ENCODE measurements at regions not wholly inside any gene's neighbourhood (a gene's known extent, or its start where the extent isn't known, plus 50 kb on each side); places are given as distances from the start of the nearest gene placed in this dataset.

DNA sequence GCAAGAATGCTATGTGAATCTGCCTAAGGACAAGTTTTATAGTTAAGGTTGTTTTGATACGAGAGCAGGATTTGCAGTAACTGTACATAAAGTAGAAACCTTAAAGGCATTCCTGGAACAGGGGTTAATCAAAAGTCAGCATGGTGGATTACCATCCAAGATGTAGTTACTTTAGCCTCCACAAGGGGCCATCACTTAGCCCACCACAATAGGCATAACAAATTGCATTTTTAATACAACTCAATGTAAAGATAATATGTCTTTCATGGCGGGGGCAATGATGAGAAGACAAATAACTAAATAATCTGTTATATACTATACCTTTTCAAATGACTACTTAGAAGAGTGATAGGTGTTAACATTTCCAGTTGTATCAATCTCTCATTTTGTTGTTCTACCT lies 611.2 kb upstream of the ADGRL4 start:
- Histone ChIP-seq H3K27ac (ENCODE audit: low read depth, low read length) (no peak overlapping the region), H2BK20ac (ENCODE audit: low read length) (no peak overlapping the region), H3K27me3 (replicated peaks in 1 of 4; ENCODE audit: control insufficient read depth in 3 of 4, extremely low read depth in 1 of 4, insufficient read depth in 3 of 4, low read length in 3 of 4) (no peaks in the 10 kb centered on the region), H3K9me3 (ENCODE audit: insufficient read depth in 2 of 2, low read depth in 1 of 2, low read length in 1 of 2) (peaks cover 0 to under 1% of the 10 kb centered on the region in 2 experiments; a peak in 1 of 4 replicates), H3K79me1 (ENCODE audit: low read depth, low read length) (no peaks in the 10 kb centered on the region), H3K4me3 (ENCODE audit: extremely low read depth in 1 of 4, insufficient read depth in 2 of 4, low read depth in 3 of 4, low read length in 4 of 4) (no peak overlapping the region), H2AK5ac (ENCODE audit: low read depth, low read length) (no peak overlapping the region), H4K8ac (ENCODE audit: extremely low read depth, insufficient read depth, low read length) (no peak overlapping the region), H3K14ac (ENCODE audit: insufficient read length) (no peak overlapping the region), H3K9ac (replicated peaks in 1 of 4; ENCODE audit: extremely low read depth in 1 of 4, low read depth in 3 of 4, low read length in 3 of 4) (no peak overlapping the region), H4K5ac (ENCODE audit: insufficient read length, low read depth, low read length) (no peak overlapping the region), H3K79me2 (ENCODE audit: control insufficient read depth in 1 of 2, insufficient read depth in 2 of 2, low read length in 2 of 2) (no peaks in the 10 kb centered on the region), H3K4me1 (replicated peaks in 1 of 4; ENCODE audit: control insufficient read depth in 3 of 4, insufficient read depth in 4 of 4, low read length in 3 of 4) (no peaks in the 10 kb centered on the region), H3K23me2 (ENCODE audit: low read depth, low read length) (no peaks in the 10 kb centered on the region), H2BK5ac (ENCODE audit: low read depth, low read length) (no peak overlapping the region), H3K36me3 (ENCODE audit: control insufficient read depth in 2 of 4, insufficient read depth in 4 of 4, low read length in 3 of 4) (no peaks in the 10 kb centered on the region), H3K23ac (ENCODE audit: insufficient read length) (no peak overlapping the region), H3K56ac (replicated peaks; ENCODE audit: insufficient read length, low read depth, low read length) (no peak overlapping the region), H3K18ac (ENCODE audit: extremely low read depth, low read length) (no peak overlapping the region), H3K4ac (replicated peaks; ENCODE audit: insufficient read length, low read depth, low read length) (no peak overlapping the region), H2BK12ac (ENCODE audit: low read depth, low read length) (no peak overlapping the region), H2BK15ac (ENCODE audit: low read length) (no peak overlapping the region), H2AFZ (ENCODE audit: low read length) (no peak overlapping the region), H4K91ac (replicated peaks; ENCODE audit: insufficient read length, low read length) (no peak overlapping the region), H2BK120ac (replicated peaks; ENCODE audit: low read depth, low read length) (no peak overlapping the region), H3K4me2 (ENCODE audit: insufficient read depth in 1 of 2, low read depth in 2 of 2, low read length in 2 of 2) (no peak overlapping the region), H4K20me1 (replicated peaks in 1 of 2; ENCODE audit: control insufficient read depth in 1 of 2, insufficient read depth in 2 of 2, low read length in 2 of 2) (no peaks in the 10 kb centered on the region)
- DNase-seq (ENCODE audit: low read depth in 1 of 2, low spot score in 2 of 2) (no peak), FAIRE-seq (no peak)
- WGBS, 2 experiments (ENCODE audit: extremely low coverage in 1 of 2, insufficient coverage in 1 of 2, insufficient read length in 1 of 2, insufficient replicate concordance in 2 of 2, low coverage in 1 of 2, low lambda C conversion rate in 2 of 2, missing lambda C conversion rate in 1 of 2) = 100% methylated on average over 2 of the region's 2 CpGs; no CpG with 5 or more reads in 1 of the 2 experiments
- TF ChIP-seq PHF8 (conservative IDR thresholded peaks at IDR 0.05; ENCODE audit: low read depth, low read length) = no peak
- TF ChIP-seq, protein P1, sequence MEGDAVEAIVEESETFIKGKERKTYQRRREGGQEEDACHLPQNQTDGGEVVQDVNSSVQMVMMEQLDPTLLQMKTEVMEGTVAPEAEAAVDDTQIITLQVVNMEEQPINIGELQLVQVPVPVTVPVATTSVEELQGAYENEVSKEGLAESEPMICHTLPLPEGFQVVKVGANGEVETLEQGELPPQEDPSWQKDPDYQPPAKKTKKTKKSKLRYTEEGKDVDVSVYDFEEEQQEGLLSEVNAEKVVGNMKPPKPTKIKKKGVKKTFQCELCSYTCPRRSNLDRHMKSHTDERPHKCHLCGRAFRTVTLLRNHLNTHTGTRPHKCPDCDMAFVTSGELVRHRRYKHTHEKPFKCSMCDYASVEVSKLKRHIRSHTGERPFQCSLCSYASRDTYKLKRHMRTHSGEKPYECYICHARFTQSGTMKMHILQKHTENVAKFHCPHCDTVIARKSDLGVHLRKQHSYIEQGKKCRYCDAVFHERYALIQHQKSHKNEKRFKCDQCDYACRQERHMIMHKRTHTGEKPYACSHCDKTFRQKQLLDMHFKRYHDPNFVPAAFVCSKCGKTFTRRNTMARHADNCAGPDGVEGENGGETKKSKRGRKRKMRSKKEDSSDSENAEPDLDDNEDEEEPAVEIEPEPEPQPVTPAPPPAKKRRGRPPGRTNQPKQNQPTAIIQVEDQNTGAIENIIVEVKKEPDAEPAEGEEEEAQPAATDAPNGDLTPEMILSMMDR (IDR thresholded peaks at IDR 0.05; ENCODE audit: control extremely low read depth in 1 of 3, insufficient read depth in 1 of 3, low read depth in 1 of 3, low read length in 3 of 3) = peak in 2 of 3 experiments; percentile 23 to 45; a peak in 2 of 4 replicates
- TF ChIP-seq RAD21 (IDR thresholded peaks at IDR 0.05 in 1 of 2, conservative IDR thresholded peaks at IDR 0.05 in 1 of 2; ENCODE audit: low read depth in 2 of 2, low read length in 2 of 2) = peak; percentile 17 to 44; a peak in 3 of 4 replicates
- POLR2A ChIA-PET (ENCODE audit: partially characterized antibody) = no interaction called here
- CTCF ChIA-PET (ENCODE audit: partially characterized antibody) = interaction anchor here (0.6 to 1.4 kb wide), 3 partner anchors 12 to 334 kb away, joined by 3 to 7 read pairs (median 6); no protein-coding TSS in a partner anchor

Measured in H1 (cell line).